ENCODE measurements at regions not wholly inside any gene's neighbourhood (a gene's known extent, or its start where the extent isn't known, plus 50 kb on each side); places are given as distances from the start of the nearest gene placed in this dataset.

DNA sequence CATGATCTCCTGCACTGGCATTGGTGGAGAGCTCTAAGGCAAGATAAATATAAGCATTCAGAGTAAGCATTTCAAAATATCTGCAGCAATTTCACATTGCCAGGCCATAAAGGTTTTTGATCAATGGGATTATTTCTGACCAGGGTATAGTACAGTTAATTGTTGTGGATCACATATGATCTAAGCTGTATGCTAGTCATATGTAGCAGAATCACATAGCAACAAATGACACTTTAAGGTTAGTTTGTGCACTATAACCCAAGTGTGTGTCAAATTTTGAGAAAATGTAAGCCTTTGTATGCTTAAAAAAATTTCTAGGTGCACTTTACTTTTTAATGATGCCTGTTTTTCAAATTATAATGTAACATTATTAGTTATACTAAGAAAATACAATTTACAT, 386.0 kb upstream of the ADAMTS5 start:
- no peak overlapping the region for H2AFZ ChIP-seq (ENCODE audit: insufficient read depth, low read depth, low read length, poor library complexity, severe bottlenecking)
- no peak overlapping the region for H3K4me3 ChIP-seq (ENCODE audit: control extremely low read depth in 1 of 5, extremely low read depth in 1 of 5, insufficient read depth in 1 of 5, low read depth in 2 of 5, low read length in 4 of 5)
- POLR2A ChIA-PET: no interaction called here
- Mint-ChIP-seq H3K27me3 (no peaks in the 10 kb centered on the region), H3K4me1 (no peaks in the 10 kb centered on the region), H3K27ac (no peak overlapping the region), H3K4me3 (no peak overlapping the region), H3K9me3 (ENCODE audit: insufficient read depth) (peaks cover 2% of the 10 kb centered on the region)
- TF ChIP-seq EZH2 (IDR thresholded peaks at IDR 0.05; ENCODE audit: borderline replicate concordance, insufficient read depth, low read depth, low read length, poor library complexity, severe bottlenecking): no peak
- TF ChIP-seq CTCF (IDR thresholded peaks at IDR 0.05): no peak
- ATAC-seq (ENCODE audit: low read depth) (no peak), DNase-seq (no peak)
- no peaks in the 10 kb centered on the region for H3K27me3 ChIP-seq (replicated peaks in 1 of 4; ENCODE audit: control extremely low read depth in 1 of 4, control insufficient read depth in 3 of 4, insufficient read depth in 4 of 4, low read length in 3 of 4)
- no peaks in the 10 kb centered on the region for H3K79me2 ChIP-seq (ENCODE audit: control insufficient read depth, insufficient read depth, low read length)
- no peaks in the 10 kb centered on the region for H3K9me3 ChIP-seq (ENCODE audit: control extremely low read depth in 1 of 3, control insufficient read depth in 2 of 3, insufficient read depth in 1 of 3, low read length in 2 of 3)
- H3K36me3 ChIP-seq (replicated peaks in 1 of 2; ENCODE audit: control extremely low read depth in 1 of 2, control insufficient read depth in 1 of 2, extremely low read depth in 1 of 2, insufficient read depth in 2 of 2, low read length in 1 of 2): no peaks in the 10 kb centered on the region
- no peaks in the 10 kb centered on the region for H4K20me1 ChIP-seq (ENCODE audit: control insufficient read depth, insufficient read depth, low read length, poor library complexity, severe bottlenecking)
- CTCF ChIA-PET: no interaction called here
- intact Hi-C loops (cut with micrococcal nuclease): no loop called here
- H3K4me2 ChIP-seq (replicated peaks; ENCODE audit: low read depth, low read length, poor library complexity, severe bottlenecking): no peak overlapping the region
- no peak overlapping the region for H3K27ac ChIP-seq (ENCODE audit: low read length in 2 of 2)
- no peak overlapping the region for H3K9ac ChIP-seq (ENCODE audit: low read length)
- no peaks in the 10 kb centered on the region for H3K4me1 ChIP-seq (ENCODE audit: control insufficient read depth in 2 of 2, insufficient read depth in 2 of 2, low read length in 2 of 2)

DNA sequence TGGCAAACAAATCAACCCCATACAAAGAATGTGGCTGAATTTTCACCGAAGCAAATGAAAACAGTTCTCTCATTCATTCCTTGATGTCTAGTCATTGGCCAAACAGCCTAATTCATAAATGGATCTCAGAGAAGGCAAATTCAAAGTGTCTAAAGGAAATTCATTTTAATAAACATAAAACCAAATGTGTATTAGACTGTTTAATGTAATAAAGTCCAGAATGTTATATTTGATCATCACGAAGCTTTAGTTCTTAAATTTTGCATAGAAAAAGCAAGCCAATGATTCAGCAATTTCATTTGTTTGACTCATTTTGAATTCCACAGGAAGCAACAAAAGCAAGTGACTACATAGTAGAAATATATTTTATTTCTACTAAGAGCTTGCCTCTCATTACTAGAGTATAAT, 379.2 kb upstream of the ADAMTS5 start:
- Histone ChIP-seq H3K27ac (ENCODE audit: low read length in 2 of 2) (no peak overlapping the region), H3K4me1 (ENCODE audit: control insufficient read depth in 2 of 2, insufficient read depth in 2 of 2, low read length in 2 of 2) (no peaks in the 10 kb centered on the region), H3K27me3 (replicated peaks in 1 of 4; ENCODE audit: control extremely low read depth in 1 of 4, control insufficient read depth in 3 of 4, insufficient read depth in 4 of 4, low read length in 3 of 4) (no peaks in the 10 kb centered on the region), H3K9ac (ENCODE audit: low read length) (no peak overlapping the region), H3K9me3 (ENCODE audit: control extremely low read depth in 1 of 3, control insufficient read depth in 2 of 3, insufficient read depth in 1 of 3, low read length in 2 of 3) (peaks cover 0 to 3% (median 0%) of the 10 kb centered on the region in 3 donors), H3K4me2 (replicated peaks; ENCODE audit: low read depth, low read length, poor library complexity, severe bottlenecking) (no peak overlapping the region), H2AFZ (ENCODE audit: insufficient read depth, low read depth, low read length, poor library complexity, severe bottlenecking) (no peak overlapping the region), H3K4me3 (ENCODE audit: control extremely low read depth in 1 of 5, extremely low read depth in 1 of 5, insufficient read depth in 1 of 5, low read depth in 2 of 5, low read length in 4 of 5) (no peak overlapping the region), H3K79me2 (ENCODE audit: control insufficient read depth, insufficient read depth, low read length) (no peaks in the 10 kb centered on the region), H3K36me3 (replicated peaks in 1 of 2; ENCODE audit: control extremely low read depth in 1 of 2, control insufficient read depth in 1 of 2, extremely low read depth in 1 of 2, insufficient read depth in 2 of 2, low read length in 1 of 2) (no peaks in the 10 kb centered on the region), H4K20me1 (ENCODE audit: control insufficient read depth, insufficient read depth, low read length, poor library complexity, severe bottlenecking) (no peaks in the 10 kb centered on the region)
- WGBS (ENCODE audit: insufficient coverage): no CpG with 5 or more reads among the region's 2 CpGs
- DNase-seq (no peak), ATAC-seq (ENCODE audit: low read depth) (no peak)
- ChIA-PET CTCF (no interaction called here), POLR2A (no interaction called here)
- Mint-ChIP-seq H3K27ac (no peak overlapping the region), H3K9me3 (ENCODE audit: insufficient read depth) (peaks cover 3% of the 10 kb centered on the region), H3K4me1 (no peaks in the 10 kb centered on the region), H3K4me3 (no peak overlapping the region), H3K27me3 (no peaks in the 10 kb centered on the region)
- TF ChIP-seq CTCF (IDR thresholded peaks at IDR 0.05): no peak
- TF ChIP-seq EZH2 (IDR thresholded peaks at IDR 0.05; ENCODE audit: borderline replicate concordance, insufficient read depth, low read depth, low read length, poor library complexity, severe bottlenecking): no peak
- intact Hi-C loops (cut with micrococcal nuclease): no loop called here
